A549 (cell line): ENCODE measurements at regions not wholly inside any gene's neighbourhood (a gene's known extent, or its start where the extent isn't known, plus 50 kb on each side); places are given as distances from the start of the nearest gene placed in this dataset.

Source experiments
- ATAC-seq, 2 experiments: fragments of 200-7000 bp in 1 of 2; fragments of >200 bp in 1 of 2; cut with Nextera tagmentation in 1 of 2; cut with Tn5 transposase in 1 of 2; 3 replicates each; pipeline versions ENCODE4 v1.8.0 to v1.9.1; 2018 to 2020; ENCODE audit warnings: mild to moderate bottlenecking in 1 of 2, moderate library complexity in 1 of 2
- CTCF ChIA-PET: fragments of 300-600 bp; sonication (Branson Sonifier 250); formaldehyde crosslinking; extraction: SDS; loops from one replicate; lab custom pipeline; 2021; ENCODE audit warnings: antibody characterized with exemption, inconsistent platforms; lab: Yijun Ruan, JAX
- POLR2A ChIA-PET: fragments of 350-600 bp; formaldehyde crosslinking; extraction: SDS; loops from one replicate; lab custom pipeline; 2021; ENCODE audit warnings: antibody characterized with exemption, inconsistent platforms; lab: Yijun Ruan, JAX
- DNase-seq, 2 experiments: peaks; one replicate each; pipeline versions ENCODE4 v3.0.0 to v3.0.0-alpha.2; 2011 to 2016; ENCODE audit warnings: low read depth in 1 of 2, low spot score in 1 of 2
- FAIRE-seq: peaks from 2 replicates; lab custom pipeline; 2011; peaks lifted over from hg19 to GRCh38; lab: Jason Lieb, UNC
- H3K27ac ChIP-seq, 2 experiments: fragments of >200 bp; sonication (Bioruptor Twin); formaldehyde crosslinking; 3 replicates each; pipeline ENCODE4 v1.5.1; 2016 to 2017
- H3K4me1 ChIP-seq: fragments of >200 bp; sonication (Bioruptor Twin); formaldehyde crosslinking; 3 replicates; pipeline ENCODE4 v1.6.1; 2016
- H3K4me2 ChIP-seq: fragments of >200 bp; sonication (Bioruptor Twin); formaldehyde crosslinking; 3 replicates; pipeline ENCODE4 v1.6.1; 2016
- H3K4me3 ChIP-seq: fragments of >200 bp; sonication (Bioruptor Twin); formaldehyde crosslinking; 3 replicates; pipeline ENCODE4 v1.5.1; 2016
- H3K9me3 ChIP-seq: fragments of >200 bp; sonication (Bioruptor Twin); formaldehyde crosslinking; 3 replicates; pipeline ENCODE4 v1.6.1; 2016
- BHLHE40 ChIP-seq: IDR thresholded peaks from 2 replicates; pipeline ENCODE4 v1.6.1; 2012; ENCODE audit warnings: low read depth, low read length, inconsistent platforms
- CBX2 ChIP-seq: fragments of 200-600 bp; sonication (generic); IDR thresholded peaks from 2 replicates; pipeline ENCODE4 v1.6.1; 2016; ENCODE audit warnings: low read depth, mild to moderate bottlenecking, borderline replicate concordance
- CEBPB ChIP-seq, 2 experiments: fragments of >200 bp in 1 of 2; sonication (Bioruptor Twin) in 1 of 2; formaldehyde crosslinking in 1 of 2; IDR thresholded peaks; 2 replicates each; pipeline ENCODE4 v1.6.1; 2012 to 2016
- CHD4 ChIP-seq: fragments of 200-600 bp; sonication (generic); IDR thresholded peaks from 2 replicates; pipeline ENCODE4 v1.6.1; 2016; ENCODE audit warnings: antibody characterized with exemption, mild to moderate bottlenecking, borderline replicate concordance
- EHMT2 ChIP-seq: fragments of 200-600 bp; sonication (generic); IDR thresholded peaks from 2 replicates; pipeline ENCODE4 v1.6.1; 2016; ENCODE audit warnings: antibody characterized with exemption, low read depth, mild to moderate bottlenecking, moderate library complexity
- FOSB ChIP-seq: fragments of 250-450 bp; sonication (Bioruptor Pico); IDR thresholded peaks from 2 replicates; pipeline ENCODE4 v1.5.0; 2020; ENCODE audit warnings: mild to moderate bottlenecking, moderate library complexity
- FOXS1 ChIP-seq: fragments of 250-450 bp; sonication (Bioruptor Pico); IDR thresholded peaks from 2 replicates; pipeline ENCODE4 v1.5.0; 2020; ENCODE audit warnings: mild to moderate bottlenecking, moderate library complexity
- HEYL ChIP-seq: fragments of 250-450 bp; sonication (Bioruptor Pico); IDR thresholded peaks from 2 replicates; pipeline ENCODE4 v1.8.0; 2021; ENCODE audit warnings: mild to moderate bottlenecking, moderate library complexity
- HOXA7 ChIP-seq: fragments of 250-450 bp; sonication (Bioruptor Pico); IDR thresholded peaks from 2 replicates; pipeline ENCODE4 v1.5.0; 2020; ENCODE audit warnings: mild to moderate bottlenecking, moderate library complexity
- HOXB13 ChIP-seq: fragments of 250-450 bp; sonication (Bioruptor Pico); IDR thresholded peaks from 2 replicates; pipeline ENCODE4 v1.5.0; 2020; ENCODE audit warnings: low read depth, mild to moderate bottlenecking, moderate library complexity
- JUNB ChIP-seq: fragments of >200 bp; sonication (Bioruptor Twin); formaldehyde crosslinking; IDR thresholded peaks from 2 replicates; pipeline ENCODE4 v1.6.1; 2016
- KDM1A ChIP-seq: fragments of 200-600 bp; sonication (generic); IDR thresholded peaks from 2 replicates; pipeline ENCODE4 v1.6.1; 2016; ENCODE audit warnings: low read depth, mild to moderate bottlenecking
- MAZ ChIP-seq: fragments of 150-350 bp; IDR thresholded peaks from 2 replicates; pipeline ENCODE4 v1.6.1; 2014; ENCODE audit warnings: antibody characterized with exemption, low read depth, low read length, borderline replicate concordance
- NFE2L2 ChIP-seq: fragments of 150-350 bp; conservative IDR thresholded peaks from 2 replicates; pipeline ENCODE4 v1.6.1; 2014; ENCODE audit warnings: low read length
- RFX5 ChIP-seq: fragments of 450-650 bp; IDR thresholded peaks from 2 replicates; pipeline ENCODE4 v1.7.1; 2014; ENCODE audit warnings: antibody characterized with exemption, mild to moderate bottlenecking, moderate library complexity
- RNF2 ChIP-seq: fragments of 200-600 bp; sonication (generic); IDR thresholded peaks from 2 replicates; pipeline ENCODE4 v1.6.1; 2016; ENCODE audit warnings: low read depth, mild to moderate bottlenecking, antibody characterized with exemption, moderate library complexity, borderline replicate concordance
- SMC3 ChIP-seq: fragments of >200 bp; sonication (Bioruptor Twin); formaldehyde crosslinking; IDR thresholded peaks from 3 replicates; pipeline ENCODE4 v1.6.1; 2018; ENCODE audit warnings: inconsistent platforms
- SREBF2 ChIP-seq: fragments of 450-650 bp; IDR thresholded peaks from 2 replicates; pipeline ENCODE4 v1.6.1; 2014; ENCODE audit warnings: mild to moderate bottlenecking, moderate library complexity
- ZC3H11A ChIP-seq: fragments of 450-650 bp; IDR thresholded peaks from 2 replicates; pipeline ENCODE4 v1.6.1; 2014; ENCODE audit warnings: antibody characterized with exemption, mild to moderate bottlenecking
- ZNF302 ChIP-seq: fragments of 250-450 bp; sonication (Bioruptor Pico); IDR thresholded peaks from 2 replicates; pipeline ENCODE4 v1.9.0; 2021; ENCODE audit warnings: inconsistent platforms, mild to moderate bottlenecking, moderate library complexity
- WGBS: methylation state at CpG from one replicate; pipeline ENCODE4 v1.1.6; 2017; ENCODE audit errors: missing lambda C conversion rate; 5-methylcytosine and 5-hydroxymethylcytosine counted together
- TF ChIP-seq, protein P1 (sequence below): IDR thresholded peaks from 2 replicates; pipeline ENCODE4 v1.6.1; 2012
- TF ChIP-seq, protein P2 (sequence below): IDR thresholded peaks from 2 replicates; pipeline ENCODE4 v1.6.1; 2012
- TF ChIP-seq, protein P3 (sequence below): fragments of 150-350 bp; IDR thresholded peaks from 2 replicates; pipeline ENCODE4 v1.6.1; 2014; ENCODE audit warnings: low read depth, mild to moderate bottlenecking, low read length
- TF ChIP-seq, protein P4 (sequence below): fragments of 250-450 bp; sonication (Bioruptor Pico); IDR thresholded peaks from 2 replicates; pipeline ENCODE4 v1.5.0; 2020; ENCODE audit warnings: low read depth, mild to moderate bottlenecking, moderate library complexity
- TF ChIP-seq, protein P5 (sequence below): fragments of 250-450 bp; sonication (Bioruptor Pico); IDR thresholded peaks from 2 replicates; pipeline ENCODE4 v1.5.0; 2021; ENCODE audit warnings: mild to moderate bottlenecking, moderate library complexity, borderline replicate concordance
- TF ChIP-seq, protein P6 (sequence below): IDR thresholded peaks from 2 replicates; pipeline ENCODE4 v1.6.1; 2012; ENCODE audit warnings: low read depth, borderline replicate concordance

DNA sequence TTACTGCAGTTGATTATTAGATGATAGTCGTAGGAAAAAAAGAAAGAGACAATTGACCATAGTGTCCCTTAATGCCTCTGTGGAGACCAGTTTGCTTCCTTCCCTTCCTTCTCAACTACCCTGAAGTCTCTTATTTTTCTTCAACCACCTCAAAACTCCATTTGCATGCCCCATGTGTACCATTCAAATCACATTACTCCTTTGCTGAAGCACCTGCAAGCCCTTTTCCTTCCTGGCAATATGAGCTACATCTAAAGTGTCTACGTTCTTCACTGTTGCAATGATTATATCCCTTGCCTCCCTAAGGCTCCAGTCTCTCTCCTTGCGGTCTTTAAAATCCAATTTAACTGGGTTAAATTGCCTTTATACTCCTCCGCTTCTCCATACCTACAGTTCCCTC is 867.4 kb upstream of the API5 start (continued):
- TF ChIP-seq FOSB (CRISPR knock-in tag) (no peak), HEYL (CRISPR knock-in tag) (no peak)

DNA sequence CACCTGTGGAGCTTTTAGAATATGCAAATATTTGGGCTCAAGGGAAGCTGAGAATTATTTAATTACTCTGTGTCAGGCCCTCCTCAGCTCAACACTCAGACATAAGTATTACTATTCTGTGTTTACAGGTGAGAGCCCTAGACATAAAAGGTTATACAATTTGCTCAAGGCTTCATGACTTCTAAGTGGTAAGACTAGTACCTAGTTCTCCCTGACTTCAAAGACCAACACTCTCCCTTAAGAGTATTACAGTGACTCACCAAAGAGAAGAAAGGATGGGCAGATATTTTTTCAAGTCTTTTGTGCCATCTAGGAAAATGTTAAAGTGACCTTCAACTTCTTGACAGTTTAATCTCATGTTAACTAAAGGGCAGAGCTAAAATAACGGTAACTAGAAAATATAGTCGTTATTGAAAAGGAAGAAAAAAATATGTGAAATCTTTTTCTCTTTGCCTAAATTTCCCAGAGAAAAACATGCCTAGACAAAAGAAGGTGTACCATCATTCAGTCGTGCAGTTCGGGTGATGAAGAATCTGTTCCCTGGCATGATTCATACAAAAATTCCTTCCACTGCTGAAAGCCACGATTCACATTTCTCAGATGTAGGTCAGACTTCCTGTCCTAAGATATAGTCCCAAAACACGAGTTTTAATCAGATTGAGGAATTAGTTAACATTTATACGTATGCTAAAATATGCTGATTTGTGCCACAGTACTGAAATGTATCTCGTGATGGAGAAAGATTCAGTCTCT is 849.1 kb upstream of the API5 start:
- no peaks in the 10 kb centered on the region for H3K4me1 ChIP-seq
- FAIRE-seq (no peak), DNase-seq (no peak), ATAC-seq (no peak)
- no peak overlapping the region for H3K27ac ChIP-seq
- TF ChIP-seq SMC3: no peak
- no peak for TF ChIP-seq HOXA7 (CRISPR knock-in tag)
- TF ChIP-seq CBX2: no peak
- no peak for TF ChIP-seq FOXS1 (CRISPR knock-in tag)
- TF ChIP-seq CHD4: no peak
- TF ChIP-seq, protein P1, sequence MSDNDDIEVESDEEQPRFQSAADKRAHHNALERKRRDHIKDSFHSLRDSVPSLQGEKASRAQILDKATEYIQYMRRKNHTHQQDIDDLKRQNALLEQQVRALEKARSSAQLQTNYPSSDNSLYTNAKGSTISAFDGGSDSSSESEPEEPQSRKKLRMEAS: no peak
- no peak for TF ChIP-seq ZC3H11A
- TF ChIP-seq MAZ: no peak
- no peak for TF ChIP-seq NFE2L2
- TF ChIP-seq CEBPB (IDR thresholded peaks at IDR 0.05): no peak
- TF ChIP-seq KDM1A: no peak
- no peak for TF ChIP-seq EHMT2
- ChIA-PET CTCF (interaction anchor here (1.0 kb wide), 1 partner anchor 11 kb away, joined by 5 read pairs; no protein-coding TSS in a partner anchor), POLR2A (no interaction called here)
- no peak overlapping the region for H3K4me2 ChIP-seq
- no peak overlapping the region for H3K4me3 ChIP-seq
- H3K9me3 ChIP-seq: no peaks in the 10 kb centered on the region
- WGBS: 12% methylated on average over 8 of the region's 8 CpGs

DNA sequence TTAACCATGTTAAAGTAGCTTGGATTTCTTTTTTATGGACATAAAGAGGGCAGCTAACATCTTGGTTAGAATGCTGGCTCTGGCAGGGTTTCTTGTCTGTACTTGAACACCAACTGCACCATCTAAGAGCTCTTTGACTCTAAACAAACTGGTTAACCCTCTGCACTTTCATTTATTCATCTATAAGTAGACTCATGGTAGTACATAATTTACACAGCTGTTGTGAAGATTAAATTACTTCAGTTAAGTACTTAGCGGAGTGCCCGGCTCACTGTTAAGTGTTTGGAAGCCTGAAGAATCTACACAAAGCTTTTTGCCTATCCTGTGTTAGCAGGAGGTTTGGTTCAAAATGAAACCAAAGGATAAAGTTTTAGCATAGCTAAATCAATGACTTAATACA is 846.2 kb upstream of the API5 start:
- no peaks in the 10 kb centered on the region for H3K4me1 ChIP-seq
- H3K4me2 ChIP-seq: no peak overlapping the region
- no peaks in the 10 kb centered on the region; the same call in 2 of the 3 replicates for H3K9me3 ChIP-seq
- no peak for FAIRE-seq
- DNase-seq: no peak
- POLR2A ChIA-PET: no interaction called here
- no peak for TF ChIP-seq ZNF302 (CRISPR knock-in tag)
- no peak for TF ChIP-seq HOXB13 (CRISPR knock-in tag)
- no peak for TF ChIP-seq MAZ
- no peak for TF ChIP-seq HEYL (CRISPR knock-in tag)
- TF ChIP-seq SREBF2: no peak
- TF ChIP-seq BHLHE40: no peak
- no peak for TF ChIP-seq KDM1A
- no peak for TF ChIP-seq FOSB (CRISPR knock-in tag)
- no peak for TF ChIP-seq RFX5
- H3K4me3 ChIP-seq: no peak overlapping the region
- 0% methylated on average over 2 of the region's 2 CpGs for WGBS
- CTCF ChIA-PET: no interaction called here
- ATAC-seq: no peak
- H3K27ac ChIP-seq: no peak overlapping the region

DNA sequence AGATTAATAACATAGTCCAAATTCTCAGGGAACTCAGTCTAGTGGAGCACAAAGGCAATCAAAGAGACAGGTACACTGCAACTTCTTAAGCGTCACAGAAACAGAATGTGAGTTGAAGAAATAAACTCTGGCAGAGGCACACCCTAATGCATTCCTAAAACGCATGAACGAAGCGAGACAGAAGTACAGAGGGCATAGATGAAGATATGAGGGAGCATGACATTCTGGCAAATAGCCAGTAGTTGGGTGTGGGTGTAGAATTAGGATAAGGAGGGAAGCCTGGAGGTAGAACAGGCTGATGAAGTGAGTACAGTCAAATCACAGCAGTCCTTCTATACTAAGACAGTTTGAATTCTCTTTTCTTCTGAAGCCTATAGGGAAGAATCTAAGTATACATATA is 838.7 kb upstream of the API5 start:
- ChIA-PET CTCF (no interaction called here), POLR2A (no interaction called here)
- WGBS: 12% methylated on average over 4 of the region's 4 CpGs
- ATAC-seq: no peak
- Histone ChIP-seq H3K9me3 (no peaks in the 10 kb centered on the region; the same call in 1 of the 3 replicates), H3K27ac (no peak overlapping the region), H3K4me1 (no peaks in the 10 kb centered on the region), H3K4me3 (no peak overlapping the region), H3K4me2 (no peak overlapping the region)
- DNase-seq: no peak
- FAIRE-seq: no peak
- no peak for TF ChIP-seq JUNB
- TF ChIP-seq, protein P2, sequence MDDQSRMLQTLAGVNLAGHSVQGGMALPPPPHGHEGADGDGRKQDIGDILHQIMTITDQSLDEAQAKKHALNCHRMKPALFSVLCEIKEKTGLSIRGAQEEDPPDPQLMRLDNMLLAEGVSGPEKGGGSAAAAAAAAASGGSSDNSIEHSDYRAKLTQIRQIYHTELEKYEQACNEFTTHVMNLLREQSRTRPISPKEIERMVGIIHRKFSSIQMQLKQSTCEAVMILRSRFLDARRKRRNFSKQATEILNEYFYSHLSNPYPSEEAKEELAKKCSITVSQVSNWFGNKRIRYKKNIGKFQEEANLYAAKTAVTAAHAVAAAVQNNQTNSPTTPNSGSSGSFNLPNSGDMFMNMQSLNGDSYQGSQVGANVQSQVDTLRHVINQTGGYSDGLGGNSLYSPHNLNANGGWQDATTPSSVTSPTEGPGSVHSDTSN: no peak
- no peak for TF ChIP-seq RNF2
- TF ChIP-seq, protein P3, sequence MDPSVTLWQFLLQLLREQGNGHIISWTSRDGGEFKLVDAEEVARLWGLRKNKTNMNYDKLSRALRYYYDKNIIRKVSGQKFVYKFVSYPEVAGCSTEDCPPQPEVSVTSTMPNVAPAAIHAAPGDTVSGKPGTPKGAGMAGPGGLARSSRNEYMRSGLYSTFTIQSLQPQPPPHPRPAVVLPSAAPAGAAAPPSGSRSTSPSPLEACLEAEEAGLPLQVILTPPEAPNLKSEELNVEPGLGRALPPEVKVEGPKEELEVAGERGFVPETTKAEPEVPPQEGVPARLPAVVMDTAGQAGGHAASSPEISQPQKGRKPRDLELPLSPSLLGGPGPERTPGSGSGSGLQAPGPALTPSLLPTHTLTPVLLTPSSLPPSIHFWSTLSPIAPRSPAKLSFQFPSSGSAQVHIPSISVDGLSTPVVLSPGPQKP: no peak
- TF ChIP-seq NFE2L2: no peak
- no peak for TF ChIP-seq FOSB (CRISPR knock-in tag)
- TF ChIP-seq, protein P4, sequence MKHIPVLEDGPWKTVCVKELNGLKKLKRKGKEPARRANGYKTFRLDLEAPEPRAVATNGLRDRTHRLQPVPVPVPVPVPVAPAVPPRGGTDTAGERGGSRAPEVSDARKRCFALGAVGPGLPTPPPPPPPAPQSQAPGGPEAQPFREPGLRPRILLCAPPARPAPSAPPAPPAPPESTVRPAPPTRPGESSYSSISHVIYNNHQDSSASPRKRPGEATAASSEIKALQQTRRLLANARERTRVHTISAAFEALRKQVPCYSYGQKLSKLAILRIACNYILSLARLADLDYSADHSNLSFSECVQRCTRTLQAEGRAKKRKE (CRISPR knock-in tag): no peak
- no peak for TF ChIP-seq CEBPB (IDR thresholded peaks at IDR 0.05)
- TF ChIP-seq, protein P5, sequence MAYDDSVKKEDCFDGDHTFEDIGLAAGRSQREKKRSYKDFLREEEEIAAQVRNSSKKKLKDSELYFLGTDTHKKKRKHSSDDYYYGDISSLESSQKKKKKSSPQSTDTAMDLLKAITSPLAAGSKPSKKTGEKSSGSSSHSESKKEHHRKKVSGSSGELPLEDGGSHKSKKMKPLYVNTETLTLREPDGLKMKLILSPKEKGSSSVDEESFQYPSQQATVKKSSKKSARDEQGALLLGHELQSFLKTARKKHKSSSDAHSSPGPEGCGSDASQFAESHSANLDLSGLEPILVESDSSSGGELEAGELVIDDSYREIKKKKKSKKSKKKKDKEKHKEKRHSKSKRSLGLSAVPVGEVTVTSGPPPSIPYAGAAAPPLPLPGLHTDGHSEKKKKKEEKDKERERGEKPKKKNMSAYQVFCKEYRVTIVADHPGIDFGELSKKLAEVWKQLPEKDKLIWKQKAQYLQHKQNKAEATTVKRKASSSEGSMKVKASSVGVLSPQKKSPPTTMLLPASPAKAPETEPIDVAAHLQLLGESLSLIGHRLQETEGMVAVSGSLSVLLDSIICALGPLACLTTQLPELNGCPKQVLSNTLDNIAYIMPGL (CRISPR knock-in tag): no peak
- TF ChIP-seq, protein P6, sequence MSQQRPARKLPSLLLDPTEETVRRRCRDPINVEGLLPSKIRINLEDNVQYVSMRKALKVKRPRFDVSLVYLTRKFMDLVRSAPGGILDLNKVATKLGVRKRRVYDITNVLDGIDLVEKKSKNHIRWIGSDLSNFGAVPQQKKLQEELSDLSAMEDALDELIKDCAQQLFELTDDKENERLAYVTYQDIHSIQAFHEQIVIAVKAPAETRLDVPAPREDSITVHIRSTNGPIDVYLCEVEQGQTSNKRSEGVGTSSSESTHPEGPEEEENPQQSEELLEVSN: no peak
- no peak for TF ChIP-seq ZC3H11A
